CD14-positive monocyte (primary cell): ENCODE measurements at regions not wholly inside any gene's neighbourhood (a gene's known extent, or its start where the extent isn't known, plus 50 kb on each side); places are given as distances from the start of the nearest gene placed in this dataset.
"Not testable (repeated sequence)": the region's sequence is repeated elsewhere in the genome, so short reads cannot be mapped to it uniquely, and the experiment has no call there.

Experiments used
- DNase-seq, 3 donors: peaks; one replicate each; pipeline ENCODE4 v3.0.0-alpha.2; 2011 to 2022
- H2AFZ ChIP-seq: 2 replicates; pipeline ENCODE4 v1.6.0; 2012; ENCODE audit warnings: mild to moderate bottlenecking, low read depth, low read length, inconsistent platforms; ENCODE audit not compliant: insufficient read depth, poor library complexity, severe bottlenecking
- H3K27ac ChIP-seq, 2 donors: 1 replicate in 1 of 2; 2 replicates in 1 of 2; pipeline ENCODE4 v1.5.1; 2012 to 2013; ENCODE audit warnings: low read length in 2 of 2, control low read depth in 1 of 2, inconsistent platforms in 1 of 2, low read depth in 1 of 2, mild to moderate bottlenecking in 1 of 2
- H3K27me3 ChIP-seq, 2 donors: one replicate each; pipeline versions ENCODE4 v1.6.0 to v1.6.1; 2011 to 2013; ENCODE audit warnings: low read length in 2 of 2; ENCODE audit not compliant: control insufficient read depth in 2 of 2, insufficient read depth in 2 of 2
- H3K36me3 ChIP-seq, 2 donors: replicated peaks in 1 of 2; 1 replicate in 1 of 2; 2 replicates in 1 of 2; pipeline versions ENCODE4 v1.5.1 to v1.6.1; 2012 to 2013; ENCODE audit warnings: low read length in 2 of 2, control low read depth in 1 of 2, inconsistent platforms in 1 of 2, mild to moderate bottlenecking in 1 of 2; ENCODE audit not compliant: insufficient read depth in 2 of 2, control insufficient read depth in 1 of 2
- H3K4me1 ChIP-seq, 2 donors: 1 replicate in 1 of 2; 2 replicates in 1 of 2; pipeline versions ENCODE4 v1.5.1 to v1.6.1; 2012 to 2013; ENCODE audit warnings: low read length in 2 of 2, control low read depth in 1 of 2, inconsistent platforms in 1 of 2, mild to moderate bottlenecking in 1 of 2, moderate library complexity in 1 of 2; ENCODE audit not compliant: insufficient read depth in 2 of 2, control insufficient read depth in 1 of 2
- H3K4me2 ChIP-seq: replicated peaks from 2 replicates; pipeline ENCODE3; 2012; ENCODE audit warnings: low read length, moderate library complexity, mild to moderate bottlenecking; ENCODE audit not compliant: poor library complexity, severe bottlenecking; ENCODE audit errors: extremely low read depth
- H3K4me3 ChIP-seq, 3 experiments: fragments of 200-600 bp in 1 of 3; sonication (generic) in 1 of 3; replicated peaks in 1 of 3; 1 replicate in 2 of 3; 2 replicates in 1 of 3; pipeline ENCODE4 v1.5.1; 2011 to 2013; ENCODE audit warnings: low read length in 3 of 3, mild to moderate bottlenecking in 3 of 3, control low read depth in 2 of 3, low read depth in 2 of 3, inconsistent platforms in 1 of 3, moderate library complexity in 1 of 3
- H3K79me2 ChIP-seq: 2 replicates; pipeline ENCODE4 v1.6.0; 2012; ENCODE audit warnings: mild to moderate bottlenecking, control low read depth, inconsistent platforms, low read length, moderate library complexity; ENCODE audit not compliant: insufficient read depth
- H3K9ac ChIP-seq: 2 replicates; pipeline ENCODE4 v1.6.0; 2017; ENCODE audit warnings: low read length, mild to moderate bottlenecking; ENCODE audit not compliant: insufficient read depth, poor library complexity, severe bottlenecking
- H3K9me3 ChIP-seq, 2 donors: replicated peaks in 1 of 2; 1 replicate in 1 of 2; 2 replicates in 1 of 2; pipeline versions ENCODE4 v1.5.1 to v1.6.1; 2012 to 2013; ENCODE audit warnings: low read length in 2 of 2, control low read depth in 1 of 2; ENCODE audit not compliant: control insufficient read depth in 1 of 2, insufficient read depth in 1 of 2
- H4K20me1 ChIP-seq: 2 replicates; pipeline ENCODE4 v1.6.0; 2012; ENCODE audit warnings: mild to moderate bottlenecking, low read length, control low read depth, moderate library complexity; ENCODE audit not compliant: insufficient read depth
- H3K27ac Mint-ChIP-seq, 7 donors: one replicate each; pipeline ENCODE4 v1.8.0; 2020; ENCODE audit warnings: mild to moderate bottlenecking in 7 of 7, mixed read lengths in 7 of 7, moderate library complexity in 6 of 7, inconsistent platforms in 2 of 7
- H3K27me3 Mint-ChIP-seq, 3 donors: one replicate each; pipeline ENCODE4 v1.8.0; 2021 to 2022; ENCODE audit warnings: low read depth in 3 of 3, mild to moderate bottlenecking in 3 of 3, mixed read lengths in 3 of 3, moderate library complexity in 3 of 3, inconsistent platforms in 1 of 3
- H3K36me3 Mint-ChIP-seq, 2 donors: one replicate each; pipeline ENCODE4 v1.8.0; 2020; ENCODE audit warnings: mixed read lengths in 2 of 2, inconsistent platforms in 1 of 2, mild to moderate bottlenecking in 1 of 2
- H3K4me1 Mint-ChIP-seq: one replicate; pipeline ENCODE4 v1.8.0; 2020; ENCODE audit warnings: mild to moderate bottlenecking, mixed read lengths
- H3K4me3 Mint-ChIP-seq, 2 donors: one replicate each; pipeline ENCODE4 v1.8.0; 2020; ENCODE audit warnings: mild to moderate bottlenecking in 2 of 2, mixed read lengths in 2 of 2, moderate library complexity in 1 of 2
- H3K9me3 Mint-ChIP-seq, 7 donors: one replicate each; pipeline ENCODE4 v1.8.0; 2020 to 2022; ENCODE audit warnings: mixed read lengths in 7 of 7, mild to moderate bottlenecking in 6 of 7, moderate library complexity in 6 of 7, inconsistent platforms in 2 of 7
- CTCF ChIP-seq: fragments of 200-600 bp; IDR thresholded peaks from one replicate; pipeline ENCODE4 v1.8.0; 2022; ENCODE audit warnings: antibody characterized with exemption, mild to moderate bottlenecking
- WGBS: methylation state at CpG from one replicate; pipeline ENCODE4 v1.1.5; 2013; ENCODE audit warnings: missing lambda C conversion rate; ENCODE audit not compliant: insufficient coverage; 5-methylcytosine and 5-hydroxymethylcytosine counted together
- intact Hi-C, 2 donors: fragments of 100-400 bp; cut with micrococcal nuclease; formaldehyde crosslinking; loops; one replicate each; pipeline versions ENCODE4 v1.15.0 to v1.15.1; 2023

- Histone ChIP-seq H3K9ac (no peak overlapping the region), H2AFZ (no peak overlapping the region), H3K4me2 (no peak overlapping the region), H3K79me2 (no peaks in the 10 kb centered on the region), H3K27me3 (no peaks in the 10 kb centered on the region), H4K20me1 (no peaks in the 10 kb centered on the region), H3K4me1 (peaks cover 0 to 3% of the 10 kb centered on the region in 2 donors), H3K36me3 (no peaks in the 10 kb centered on the region), H3K9me3 (no peaks in the 10 kb centered on the region), H3K27ac (no peak overlapping the region), H3K4me3 (no peak overlapping the region)
- no peak for TF ChIP-seq CTCF
- H3K9me3 Mint-ChIP-seq: peaks cover 0 to 6% (median 2%) of the 10 kb centered on the region in 7 donors
- H3K4me3 Mint-ChIP-seq: no peak overlapping the region
- H3K36me3 Mint-ChIP-seq: no peaks in the 10 kb centered on the region
- WGBS: 90% methylated on average over 5 of the region's 9 CpGs
- intact Hi-C loops: no loop called here
- H3K27me3 Mint-ChIP-seq: no peaks in the 10 kb centered on the region
- no peak overlapping the region for H3K27ac Mint-ChIP-seq
- DNase-seq: no peak
- peaks cover 17% of the 10 kb centered on the region for H3K4me1 Mint-ChIP-seq
These were observed 65.8 kb downstream of the MRPL57 start for GRCh38 chr13:21242236-21242635.

GRCh38 chr13:21243045-21243897, 66.8 kb downstream of the MRPL57 start:
- Mint-ChIP-seq H3K27me3 (no peaks in the 10 kb centered on the region), H3K9me3 (peaks cover 0 to 4% (median 1%) of the 10 kb centered on the region in 7 donors), H3K4me3 (no peak overlapping the region), H3K4me1 (peaks cover 17% of the 10 kb centered on the region), H3K36me3 (no peaks in the 10 kb centered on the region), H3K27ac (no peak overlapping the region)
- Histone ChIP-seq H3K9ac (no peak overlapping the region), H3K79me2 (no peaks in the 10 kb centered on the region), H3K9me3 (no peaks in the 10 kb centered on the region), H3K4me2 (no peak overlapping the region), H3K27ac (no peak overlapping the region), H4K20me1 (no peaks in the 10 kb centered on the region), H3K36me3 (no peaks in the 10 kb centered on the region), H2AFZ (peak overlapping the region; percentile 3), H3K4me3 (no peak overlapping the region), H3K27me3 (no peaks in the 10 kb centered on the region), H3K4me1 (peaks cover 0 to 3% of the 10 kb centered on the region in 2 donors)
- intact Hi-C loops: no loop called here
- DNase-seq: no peak
- no peak for TF ChIP-seq CTCF
- WGBS: 75% methylated on average over 13 of the region's 20 CpGs

GRCh38 chr13:21243898-21244184, 67.4 kb downstream of the MRPL57 start:
- H3K27ac Mint-ChIP-seq, H3K36me3 Mint-ChIP-seq, H3K9me3 ChIP-seq, H3K27me3 Mint-ChIP-seq, H3K4me3 Mint-ChIP-seq, H3K36me3 ChIP-seq, H3K9me3 Mint-ChIP-seq, H3K79me2 ChIP-seq, H3K4me2 ChIP-seq, H3K27me3 ChIP-seq, DNase-seq, H3K4me1 ChIP-seq, H4K20me1 ChIP-seq, H3K9ac ChIP-seq, H3K27ac ChIP-seq, H3K4me3 ChIP-seq, intact Hi-C loops: not testable (repeated sequence)
- H3K4me1 Mint-ChIP-seq: peaks cover 17% of the 10 kb centered on the region
- H2AFZ ChIP-seq: peak overlapping the region; percentile 0
- WGBS: no CpG with 5 or more reads among the region's 1 CpG
